NT2/D1 (cell line): ENCODE measurements at regions not wholly inside any gene's neighbourhood (a gene's known extent, or its start where the extent isn't known, plus 50 kb on each side); places are given as distances from the start of the nearest gene placed in this dataset.

Source experiments
- YY1 ChIP-seq: IDR thresholded peaks from 2 replicates; pipeline ENCODE4 v1.6.1; 2011; ENCODE audit not compliant: insufficient read length, insufficient read depth
- ZNF274 ChIP-seq: IDR thresholded peaks from 2 replicates; pipeline ENCODE4 v1.6.1; 2011; ENCODE audit warnings: mild to moderate bottlenecking, low read depth, low read length

DNA sequence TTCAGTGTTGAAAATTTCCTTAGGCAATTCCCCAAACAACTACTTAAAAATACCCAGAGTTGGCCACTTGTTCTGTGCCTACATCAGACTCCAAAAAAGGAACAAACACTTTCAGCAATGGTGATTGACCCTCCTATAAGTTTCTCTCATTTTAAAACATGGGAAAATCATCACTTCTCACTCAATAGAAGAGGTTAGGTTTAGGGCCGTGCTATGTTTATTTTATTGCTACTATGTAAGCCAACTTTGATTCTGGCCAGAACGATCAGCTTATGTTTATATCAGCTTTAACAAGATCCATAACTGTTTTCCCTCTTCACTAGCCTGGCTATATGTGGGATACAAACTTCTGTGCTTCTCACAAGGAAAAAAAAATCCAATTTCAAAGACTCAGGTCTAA is 133.1 kb downstream of the MTNR1A start:
- TF ChIP-seq YY1 (no peak), ZNF274 (no peak)
